Renal pelvis (tissue), 1 donor: ENCODE measurements at regions not wholly inside any gene's neighbourhood (a gene's known extent, or its start where the extent isn't known, plus 50 kb on each side); places are given as distances from the start of the nearest gene placed in this dataset.
"Not testable (repeated sequence)": the region's sequence is repeated elsewhere in the genome, so short reads cannot be mapped to it uniquely, and the experiment has no call there.

ENCODE experiments used
- DNase-seq: peaks from one replicate; pipeline ENCODE4 v3.0.0-alpha.2; 2013

GRCh38 chr10:30560326-30560725 lies 69.2 kb downstream of the LYZL2 start:
- DNase-seq: no peak

- no peak for DNase-seq
Observed at GRCh38 chr10:30559180-30559579, 70.4 kb downstream of the LYZL2 start.

GRCh38 chr10:30558411-30558810 lies 71.1 kb downstream of the LYZL2 start:
- no peak for DNase-seq

- no peak for DNase-seq
Observed at GRCh38 chr10:30557884-30558283, 71.7 kb downstream of the LYZL2 start.

- no peak for DNase-seq
Observed at GRCh38 chr10:30556189-30556588, 73.4 kb downstream of the LYZL2 start.

- DNase-seq: no peak
Observed at GRCh38 chr10:30555465-30555864, 74.1 kb downstream of the LYZL2 start.

- no peak for DNase-seq
Observed at GRCh38 chr10:30554440-30554825, 75.1 kb downstream of the LYZL2 start.

- no peak for DNase-seq
Observed at GRCh38 chr10:30553626-30554439, 75.7 kb downstream of the LYZL2 start.

- no peak for DNase-seq
Observed at GRCh38 chr10:30553018-30553625, 76.4 kb downstream of the LYZL2 start.

GRCh38 chr10:30550967-30551815 lies 78.4 kb downstream of the LYZL2 start:
- DNase-seq: no peak

- DNase-seq: not testable (repeated sequence)
Observed at GRCh38 chr10:30549134-30549687, 80.3 kb downstream of the LYZL2 start.

- DNase-seq: no peak
Observed at GRCh38 chr10:30546511-30546910, 83.0 kb downstream of the LYZL2 start.

GRCh38 chr10:30542895-30543288 lies 86.7 kb downstream of the LYZL2 start:
- DNase-seq: no peak

- DNase-seq: no peak
Observed at GRCh38 chr10:30542001-30542894, 87.3 kb downstream of the LYZL2 start.

- DNase-seq: no peak
Observed at GRCh38 chr10:30540276-30540675, 89.3 kb downstream of the LYZL2 start.

- DNase-seq: no peak
Observed at GRCh38 chr10:30538086-30538485, 91.5 kb downstream of the LYZL2 start.

GRCh38 chr10:30537586-30537985 lies 92.0 kb downstream of the LYZL2 start:
- DNase-seq: no peak

- DNase-seq: not testable (repeated sequence)
Observed at GRCh38 chr10:30537158-30537557, 92.4 kb downstream of the LYZL2 start.

GRCh38 chr10:30536578-30536977 lies 93.0 kb downstream of the LYZL2 start:
- DNase-seq: no peak

GRCh38 chr10:30535677-30536076 lies 93.9 kb downstream of the LYZL2 start:
- no peak for DNase-seq

- peak; percentile 73 for DNase-seq
Observed at GRCh38 chr10:30534465-30535144, 94.9 kb downstream of the LYZL2 start.
